Globus pallidus (tissue), 1 donor: ENCODE measurements at regions not wholly inside any gene's neighbourhood (a gene's known extent, or its start where the extent isn't known, plus 50 kb on each side); places are given as distances from the start of the nearest gene placed in this dataset.
A peak's percentile ranks its signal among the peaks of the same experiment; 100 is the strongest.

Source experiments
- DNase-seq: peaks from one replicate; pipeline ENCODE4 v3.0.0-alpha.2; 2015; ENCODE audit warnings: low spot score

- peak; percentile 93 for DNase-seq
Measured at GRCh38 chr6:109315341-109316110, 66.7 kb downstream of the CD164 start.

DNA sequence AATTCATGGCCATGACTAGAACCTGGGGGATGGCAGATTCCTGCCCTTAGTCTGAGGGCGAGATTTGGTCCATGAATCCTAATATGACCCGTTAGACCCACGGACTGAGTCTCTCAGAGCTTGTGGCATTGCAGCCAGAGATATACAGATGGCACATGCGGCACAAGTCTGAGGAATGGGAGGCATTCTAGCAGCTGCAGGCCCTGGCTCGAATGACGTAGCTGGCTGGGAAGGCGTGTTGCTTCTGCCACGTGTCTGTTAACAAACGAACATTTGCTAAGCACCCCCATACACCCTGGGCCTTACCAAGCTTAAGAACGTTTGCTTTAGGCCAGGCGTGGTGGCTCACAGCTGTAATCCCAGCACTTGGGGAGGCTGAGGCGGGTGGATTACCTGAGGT, 68.0 kb downstream of the CD164 start:
- DNase-seq = no peak

GRCh38 chr6:109313139-109313538, 69.1 kb downstream of the CD164 start:
- DNase-seq = no peak

- DNase-seq = no peak
Measured at GRCh38 chr6:109311471-109311870, 70.8 kb downstream of the CD164 start.

DNA sequence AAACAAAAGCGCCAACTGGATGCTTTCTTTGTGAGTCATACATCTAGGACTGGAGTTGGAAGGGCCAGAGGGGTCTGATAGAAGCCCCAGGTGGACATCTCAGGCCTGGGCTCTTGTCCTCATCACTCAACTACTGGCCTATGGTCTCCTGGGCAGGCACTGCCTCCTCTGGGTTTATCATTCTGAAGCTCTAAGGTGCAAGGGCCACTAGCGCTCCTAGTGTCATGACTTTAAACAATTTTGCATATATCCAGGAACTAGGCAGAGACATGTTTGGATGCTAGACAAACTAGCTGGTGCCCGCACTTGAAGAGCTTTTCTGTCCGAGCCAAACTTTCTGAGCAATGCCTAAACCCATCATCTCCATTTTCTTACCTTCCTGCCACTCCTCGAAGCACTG, 72.3 kb downstream of the CD164 start:
- no peak for DNase-seq

DNA sequence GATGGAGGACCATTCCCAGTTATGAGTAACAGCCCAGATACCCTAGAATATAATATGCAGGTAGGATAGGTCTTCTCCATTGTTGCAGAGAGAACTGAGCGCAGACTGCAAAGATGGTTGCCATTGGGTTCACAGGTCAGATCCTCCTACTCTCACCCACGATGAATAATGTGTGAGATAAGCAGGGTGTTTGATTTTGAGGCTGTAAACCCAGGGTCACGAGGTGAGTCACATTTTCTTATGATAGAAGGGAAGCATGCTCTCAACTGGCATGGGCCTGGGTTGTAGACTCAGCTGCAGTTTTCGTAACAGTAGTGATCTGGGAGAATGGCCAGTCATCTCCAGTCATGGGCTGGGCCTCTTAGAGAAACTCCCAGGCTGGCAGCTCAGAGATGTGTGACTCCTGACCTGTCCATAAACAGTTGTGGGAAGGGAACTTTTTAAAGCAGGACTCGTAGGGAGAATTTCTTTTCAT, 74.2 kb downstream of the CD164 start:
- DNase-seq = no peak

DNA sequence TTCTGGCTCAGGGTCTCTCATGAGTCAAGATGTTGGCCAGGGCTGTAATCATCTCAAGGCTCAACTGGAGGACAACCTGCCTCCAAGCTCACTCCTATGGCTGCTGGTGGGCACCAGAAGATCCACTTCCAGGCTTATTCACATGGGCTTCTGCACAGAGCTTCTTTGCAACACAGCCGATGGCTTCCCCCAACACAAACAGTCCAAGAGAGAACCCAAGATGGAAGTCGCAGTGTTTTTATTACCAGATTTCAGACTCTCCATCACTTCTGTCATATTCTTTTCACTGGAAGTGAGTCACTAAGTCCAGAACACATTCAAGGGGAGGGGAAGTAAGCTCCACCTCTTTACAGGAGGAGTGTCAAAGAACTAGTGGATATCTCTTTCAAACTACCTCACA, 75.5 kb downstream of the CD164 start:
- DNase-seq = no peak

DNA sequence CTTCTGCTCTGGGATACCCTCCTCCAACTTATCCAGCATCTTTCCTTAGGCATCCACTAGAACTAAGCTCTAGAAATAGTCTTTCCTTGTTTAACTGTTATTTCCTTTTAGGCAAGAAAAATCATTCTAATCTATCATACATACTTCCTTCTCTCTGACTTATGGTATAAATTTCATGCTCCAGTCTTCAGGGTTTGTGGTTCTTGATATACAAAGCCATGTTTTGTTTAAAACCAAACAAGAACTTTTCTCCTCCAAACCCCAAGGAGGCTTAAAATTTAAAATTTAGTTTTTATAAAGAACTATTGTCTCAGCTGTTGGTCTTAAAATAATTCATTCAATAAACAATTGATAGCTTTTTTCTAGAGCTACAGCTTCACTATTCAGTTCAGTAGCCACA, 77.2 kb downstream of the CD164 start:
- DNase-seq = no peak

DNA sequence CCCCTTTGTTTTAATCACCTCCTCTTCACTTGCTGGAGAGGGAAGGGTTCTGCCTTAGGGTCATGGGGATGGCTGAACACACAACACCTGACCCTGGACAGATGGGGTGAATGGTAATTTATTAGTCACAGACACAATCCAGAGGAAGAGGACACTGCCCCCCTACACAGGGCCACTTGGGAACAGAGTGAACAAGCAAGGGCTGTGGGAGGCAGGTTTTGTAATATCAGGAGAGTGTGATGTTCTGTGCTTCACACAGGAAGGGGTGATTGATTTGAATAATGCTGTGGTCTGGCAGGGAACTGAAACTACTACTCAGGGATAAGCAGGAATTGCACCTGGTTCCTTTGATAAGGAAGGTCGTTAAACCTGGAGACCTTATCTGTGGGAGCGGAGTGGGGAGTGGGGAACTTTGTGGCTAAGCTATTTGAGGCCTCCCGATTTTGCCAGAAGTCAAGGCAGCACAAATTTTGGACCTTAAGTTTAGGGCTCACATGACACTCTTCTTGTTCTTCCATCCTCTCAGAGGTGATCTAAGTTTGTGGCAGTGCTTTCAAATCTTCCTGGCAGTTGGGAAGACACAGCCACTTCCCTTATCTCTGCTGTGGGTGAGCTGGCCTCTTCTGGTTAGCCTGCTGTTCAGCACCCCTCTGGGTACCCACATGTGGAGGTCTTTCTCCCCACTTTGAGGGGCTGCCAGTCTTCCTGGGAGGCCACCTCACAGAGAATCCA, 77.8 kb downstream of the CD164 start:
- DNase-seq = no peak

- no peak for DNase-seq
Measured at GRCh38 chr6:109303640-109304283, 78.5 kb downstream of the CD164 start.

DNA sequence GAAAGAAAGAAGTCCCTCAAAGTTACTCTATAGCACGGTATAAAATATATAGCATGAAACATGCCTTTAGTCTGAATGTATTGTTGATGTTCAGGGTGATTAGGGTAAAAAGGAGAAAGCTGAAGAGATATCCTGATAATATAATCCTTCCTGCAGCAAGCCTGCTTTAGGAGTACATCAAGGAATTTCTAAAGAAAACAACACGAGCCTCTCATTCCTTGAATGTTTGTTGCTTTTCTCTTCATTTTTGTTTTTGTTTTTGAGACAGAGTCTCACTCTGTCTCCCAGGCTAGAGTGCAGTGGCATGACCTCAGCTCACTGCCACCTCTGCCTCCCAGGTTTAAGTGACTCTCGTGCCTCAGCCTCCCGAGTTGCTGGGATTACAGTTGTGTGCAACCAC, 79.1 kb downstream of the CD164 start:
- DNase-seq = no peak

- DNase-seq = no peak
Measured at GRCh38 chr6:109302176-109302575, 80.1 kb downstream of the CD164 start.

- DNase-seq = no peak
Measured at GRCh38 chr6:109301418-109301817, 80.8 kb downstream of the CD164 start.

DNA sequence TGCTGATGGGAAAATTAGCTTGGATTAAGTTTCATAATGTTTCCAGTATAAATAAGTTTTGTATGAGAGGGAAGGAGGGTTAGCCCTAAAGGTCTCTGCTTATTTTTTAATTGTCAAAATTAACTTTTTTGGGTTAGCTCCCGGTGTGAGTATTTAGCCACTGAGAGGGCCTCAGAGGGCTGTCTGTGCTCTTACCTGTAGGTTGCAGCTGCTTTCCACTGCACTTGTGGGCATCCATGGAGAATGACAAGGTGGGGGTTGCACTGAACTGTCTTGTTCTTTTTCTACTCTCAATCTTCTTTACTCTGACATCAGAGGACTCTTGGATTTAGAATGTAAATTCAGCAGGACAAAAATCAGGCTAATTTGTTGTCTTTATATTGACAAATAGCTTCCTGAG, 81.4 kb downstream of the CD164 start:
- no peak for DNase-seq

DNA sequence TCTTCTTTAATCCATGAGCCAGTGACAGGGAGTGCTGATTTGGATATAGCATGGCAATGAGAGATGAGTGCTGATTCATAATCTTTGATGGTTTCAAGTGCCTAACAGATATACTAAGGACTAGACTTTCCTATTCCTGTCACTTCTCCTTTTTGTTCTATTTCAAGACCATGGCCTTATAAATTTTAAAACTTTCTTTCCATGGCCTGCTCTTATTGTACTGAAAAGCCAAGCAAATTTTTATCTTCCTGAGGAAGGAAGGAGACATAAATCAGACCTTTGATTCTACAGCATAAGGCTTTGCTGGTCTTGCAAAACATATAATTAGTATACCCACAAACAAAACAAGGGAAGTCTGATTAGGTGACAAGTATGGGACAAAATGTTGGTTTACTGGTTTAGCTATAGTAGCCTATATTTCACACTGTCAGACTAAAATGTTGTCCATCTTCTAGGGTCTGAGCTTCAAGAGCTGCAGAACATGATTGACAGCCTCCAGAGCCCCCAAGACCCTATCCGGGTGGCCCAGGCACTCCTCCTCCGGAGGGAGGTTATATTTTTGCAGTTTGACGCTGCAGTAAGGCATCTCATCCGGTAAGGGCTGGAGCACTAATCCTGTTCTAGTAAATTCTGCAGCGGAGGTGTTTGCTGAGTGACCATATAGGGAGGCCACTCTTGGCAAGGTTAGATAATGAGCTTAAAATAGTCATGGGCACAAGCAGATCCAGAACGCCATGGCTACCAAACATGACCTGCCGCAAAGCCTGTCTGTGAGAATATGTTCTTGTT, 82.3 kb downstream of the CD164 start:
- no peak for DNase-seq

DNA sequence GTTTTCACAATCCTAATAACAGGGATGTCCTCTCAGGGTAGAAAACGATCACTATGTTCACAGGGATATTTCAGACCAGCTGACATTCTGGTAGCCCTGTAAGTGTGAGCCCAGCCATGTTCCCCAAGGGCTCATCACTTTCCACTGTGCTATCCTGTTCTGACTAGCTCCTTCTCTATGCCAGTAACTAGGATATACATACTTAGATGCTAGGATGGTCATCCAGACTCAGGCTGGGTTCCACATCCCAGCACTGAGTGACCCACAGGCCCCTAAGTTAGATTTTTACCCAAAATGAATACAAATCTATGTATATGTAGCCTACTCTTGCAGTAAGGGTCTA, 83.0 kb downstream of the CD164 start:
- DNase-seq = no peak

DNA sequence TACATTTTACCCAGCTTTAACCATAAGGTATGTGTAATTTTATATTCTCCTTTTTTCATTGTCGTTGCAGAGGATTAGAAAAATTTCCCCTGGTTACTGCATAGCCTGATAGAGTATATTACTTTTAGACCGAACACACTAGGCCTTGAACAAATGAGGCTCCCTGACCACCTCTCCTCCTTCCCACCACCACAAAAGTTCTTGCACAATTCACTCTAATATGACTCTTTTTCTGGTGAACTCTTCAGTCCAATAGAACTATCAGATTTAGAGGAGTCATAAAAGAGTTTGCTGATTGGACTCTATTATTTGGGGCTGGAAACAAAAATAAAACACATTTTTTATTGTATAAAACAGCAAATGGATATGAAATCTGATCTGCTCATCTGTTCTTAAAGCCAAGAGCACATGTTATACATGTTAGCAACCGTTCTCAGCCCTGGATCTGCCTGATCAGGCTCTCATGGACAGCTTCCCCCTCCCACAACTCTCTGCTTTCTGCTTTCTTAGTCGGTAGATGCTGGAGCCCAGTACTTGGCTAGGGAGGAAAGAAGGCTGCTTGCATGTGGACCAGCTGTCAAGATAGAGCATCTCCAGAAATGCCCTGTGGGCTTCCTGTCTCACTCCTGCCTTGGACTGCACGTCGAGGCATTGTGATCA, 83.5 kb downstream of the CD164 start:
- no peak for DNase-seq

GRCh38 chr6:109297406-109298110, 84.7 kb downstream of the CD164 start:
- DNase-seq = no peak

DNA sequence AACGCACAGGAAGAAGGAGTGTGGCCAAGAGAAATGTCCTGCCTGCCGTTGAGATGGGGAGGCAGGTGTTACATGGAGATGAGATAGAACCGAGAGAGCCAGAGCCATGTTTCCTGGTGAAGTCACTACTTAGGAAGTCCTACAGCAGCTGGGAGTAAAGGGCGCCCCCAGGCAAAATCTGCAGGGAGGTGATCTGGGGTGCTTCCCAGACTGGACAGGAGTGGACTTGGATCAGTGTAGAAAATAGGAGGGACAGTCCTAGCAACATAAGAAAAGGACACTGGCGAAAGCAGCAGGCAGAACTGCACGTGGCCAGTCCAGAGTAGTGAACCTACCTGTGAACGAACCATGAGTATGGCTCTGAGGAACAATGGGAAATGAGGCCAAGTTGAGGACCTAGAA, 85.3 kb downstream of the CD164 start:
- no peak for DNase-seq

- no peak for DNase-seq
Measured at GRCh38 chr6:109296452-109296851, 85.8 kb downstream of the CD164 start.

DNA sequence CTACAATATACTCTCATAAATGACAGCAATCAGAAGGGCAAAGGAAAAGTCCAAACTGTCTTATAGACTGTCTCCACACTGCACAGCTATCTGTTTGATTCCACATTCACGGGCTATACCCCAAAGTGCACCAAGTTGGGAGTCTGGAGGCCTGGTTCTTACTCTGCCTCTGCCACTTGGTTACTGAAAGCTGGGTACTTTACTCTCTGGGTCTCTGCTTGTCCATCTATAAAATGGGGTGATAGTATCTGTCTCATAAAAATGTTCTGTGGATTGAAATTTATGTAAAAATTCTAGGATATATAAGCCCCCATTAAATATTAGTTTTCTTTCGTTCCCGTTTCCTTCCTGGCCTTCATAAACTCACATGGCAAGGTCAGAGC, 86.5 kb downstream of the CD164 start:
- no peak for DNase-seq
